ENCODE measurements at regions not wholly inside any gene's neighbourhood (a gene's known extent, or its start where the extent isn't known, plus 50 kb on each side); places are given as distances from the start of the nearest gene placed in this dataset.

DNA sequence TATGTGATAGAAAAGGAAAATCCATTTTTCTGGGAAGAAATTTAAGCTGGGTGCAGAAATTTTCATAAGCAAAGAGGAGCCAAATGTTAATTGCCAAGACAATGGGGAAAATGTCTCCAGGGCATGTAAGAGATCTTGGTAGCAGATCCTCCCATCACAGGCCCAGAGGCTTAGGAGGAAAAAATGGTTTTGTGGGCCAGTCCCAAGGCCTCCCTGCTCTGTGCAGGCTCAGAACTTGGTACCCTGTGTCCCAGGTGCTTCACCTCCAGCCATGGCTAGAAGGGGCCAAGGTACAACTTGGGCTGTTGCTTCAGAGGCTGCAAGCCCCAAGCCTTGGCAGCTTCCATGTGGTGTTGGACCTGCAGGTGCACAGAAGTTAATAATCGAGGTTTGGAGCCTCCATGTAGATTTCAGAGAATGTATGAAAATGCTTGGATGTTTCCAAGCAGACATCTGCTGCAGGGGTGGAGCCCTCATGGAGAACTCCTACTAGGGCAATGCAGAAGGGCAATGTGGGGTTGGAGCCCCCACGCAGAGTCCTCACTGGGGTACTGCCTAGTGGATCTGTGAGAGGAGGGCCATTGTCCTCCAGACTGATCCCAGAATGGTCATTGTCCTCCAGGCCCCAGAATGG is 77.7 kb upstream of the ATP2B1 start:
- no peak overlapping the region for H3K4me3 ChIP-seq (ENCODE audit: control insufficient read depth, low read depth, low read length)
- TF ChIP-seq, protein P1, sequence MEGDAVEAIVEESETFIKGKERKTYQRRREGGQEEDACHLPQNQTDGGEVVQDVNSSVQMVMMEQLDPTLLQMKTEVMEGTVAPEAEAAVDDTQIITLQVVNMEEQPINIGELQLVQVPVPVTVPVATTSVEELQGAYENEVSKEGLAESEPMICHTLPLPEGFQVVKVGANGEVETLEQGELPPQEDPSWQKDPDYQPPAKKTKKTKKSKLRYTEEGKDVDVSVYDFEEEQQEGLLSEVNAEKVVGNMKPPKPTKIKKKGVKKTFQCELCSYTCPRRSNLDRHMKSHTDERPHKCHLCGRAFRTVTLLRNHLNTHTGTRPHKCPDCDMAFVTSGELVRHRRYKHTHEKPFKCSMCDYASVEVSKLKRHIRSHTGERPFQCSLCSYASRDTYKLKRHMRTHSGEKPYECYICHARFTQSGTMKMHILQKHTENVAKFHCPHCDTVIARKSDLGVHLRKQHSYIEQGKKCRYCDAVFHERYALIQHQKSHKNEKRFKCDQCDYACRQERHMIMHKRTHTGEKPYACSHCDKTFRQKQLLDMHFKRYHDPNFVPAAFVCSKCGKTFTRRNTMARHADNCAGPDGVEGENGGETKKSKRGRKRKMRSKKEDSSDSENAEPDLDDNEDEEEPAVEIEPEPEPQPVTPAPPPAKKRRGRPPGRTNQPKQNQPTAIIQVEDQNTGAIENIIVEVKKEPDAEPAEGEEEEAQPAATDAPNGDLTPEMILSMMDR (conservative IDR thresholded peaks at IDR 0.05; ENCODE audit: control insufficient read depth, insufficient read depth, low read depth, low read length), result no peak
- DNase-seq (ENCODE audit: low read depth), result no peak

DNA sequence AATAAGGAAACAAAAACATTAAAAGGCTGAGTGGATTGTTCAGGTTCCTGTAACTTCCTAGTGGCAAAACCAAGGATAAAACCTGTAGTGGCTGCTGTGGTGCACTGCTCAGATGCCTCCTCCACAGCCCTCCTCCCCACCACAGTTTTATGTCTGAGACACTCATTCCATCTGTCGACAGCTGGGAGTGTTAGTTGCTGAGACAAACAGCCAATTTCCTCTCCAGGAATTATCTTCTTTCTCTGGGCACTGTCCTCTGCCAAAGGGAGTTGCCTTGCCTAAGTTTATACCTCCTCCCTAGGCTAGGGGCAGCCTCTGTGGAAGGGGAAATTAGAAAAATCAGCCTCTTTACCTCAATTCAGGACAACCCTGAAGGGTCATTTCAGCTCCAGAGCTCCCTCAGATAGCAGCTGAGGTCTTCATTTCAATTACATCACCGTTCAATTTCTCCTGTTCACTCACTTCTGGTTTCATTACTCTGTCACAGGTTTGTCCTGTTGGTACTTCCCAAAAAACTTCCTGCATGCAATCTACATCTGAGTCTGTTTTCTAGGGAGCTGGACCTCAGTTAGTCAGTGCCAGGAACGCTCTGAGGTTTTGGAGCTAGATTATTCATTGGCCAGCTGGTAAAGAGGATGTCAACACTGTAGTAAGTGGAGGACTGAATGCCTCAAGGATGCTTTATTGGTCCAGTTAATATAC is 74.9 kb upstream of the ATP2B1 start:
- peak; percentile 78 for DNase-seq (ENCODE audit: low read depth)
- TF ChIP-seq, protein P1 (conservative IDR thresholded peaks at IDR 0.05; ENCODE audit: control insufficient read depth, insufficient read depth, low read depth, low read length), result no peak
- H3K4me3 ChIP-seq (ENCODE audit: control insufficient read depth, low read depth, low read length), result no peak overlapping the region

DNA sequence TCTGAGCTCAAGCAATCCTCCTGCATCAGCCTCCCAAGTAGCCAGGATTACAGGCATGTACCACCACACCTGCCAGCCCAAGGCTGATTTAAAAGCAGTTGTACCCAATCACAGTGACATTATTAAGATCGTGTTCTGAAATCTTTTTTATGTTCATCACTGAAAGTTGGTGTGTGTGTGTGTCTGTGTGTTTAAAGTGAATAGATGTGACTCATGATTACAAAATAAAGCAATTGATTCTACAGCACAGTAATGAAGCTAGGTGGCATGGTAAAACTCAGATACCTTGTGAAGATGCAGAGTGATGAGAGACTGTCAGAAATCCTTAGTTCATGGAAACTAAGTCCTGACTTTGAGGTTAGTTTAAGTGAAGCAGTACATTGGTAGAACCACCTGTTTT is 74.2 kb upstream of the ATP2B1 start:
- H3K4me3 ChIP-seq (ENCODE audit: control insufficient read depth, low read depth, low read length), result no peak overlapping the region
- peak; percentile 52 for DNase-seq (ENCODE audit: low read depth)
- TF ChIP-seq, protein P1 (conservative IDR thresholded peaks at IDR 0.05; ENCODE audit: control insufficient read depth, insufficient read depth, low read depth, low read length), result no peak

DNA sequence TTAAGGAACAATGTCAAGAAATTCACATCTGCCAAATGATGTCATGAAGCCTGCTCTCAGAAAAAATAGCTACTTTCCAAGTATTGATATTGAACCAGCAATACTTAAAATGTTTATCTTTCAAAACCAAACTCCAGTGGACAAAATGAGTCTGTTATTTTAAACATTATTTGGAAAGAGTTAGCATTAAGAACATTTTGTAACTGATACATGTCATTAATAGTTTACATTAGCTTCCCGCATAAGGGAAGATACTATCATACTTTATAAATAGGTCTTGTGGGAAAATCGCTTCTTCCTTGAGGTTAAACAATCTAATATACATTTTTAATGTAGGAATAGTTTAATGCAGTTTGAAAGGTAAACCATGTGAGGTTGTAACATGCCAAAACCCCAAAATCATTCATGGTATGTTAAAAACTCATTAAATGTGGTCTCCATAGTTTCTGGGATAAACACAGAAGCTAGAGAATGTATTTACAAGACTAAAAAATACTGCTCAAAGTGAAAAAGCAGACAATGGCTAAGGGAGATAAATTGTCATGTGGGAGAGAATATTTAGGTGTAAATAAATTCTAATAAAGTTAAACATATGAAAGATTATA is 73.4 kb upstream of the ATP2B1 start:
- DNase-seq (ENCODE audit: low read depth), result no peak
- no peak overlapping the region for H3K4me3 ChIP-seq (ENCODE audit: control insufficient read depth, low read depth, low read length)
- TF ChIP-seq, protein P1 (conservative IDR thresholded peaks at IDR 0.05; ENCODE audit: control insufficient read depth, insufficient read depth, low read depth, low read length), result no peak

DNA sequence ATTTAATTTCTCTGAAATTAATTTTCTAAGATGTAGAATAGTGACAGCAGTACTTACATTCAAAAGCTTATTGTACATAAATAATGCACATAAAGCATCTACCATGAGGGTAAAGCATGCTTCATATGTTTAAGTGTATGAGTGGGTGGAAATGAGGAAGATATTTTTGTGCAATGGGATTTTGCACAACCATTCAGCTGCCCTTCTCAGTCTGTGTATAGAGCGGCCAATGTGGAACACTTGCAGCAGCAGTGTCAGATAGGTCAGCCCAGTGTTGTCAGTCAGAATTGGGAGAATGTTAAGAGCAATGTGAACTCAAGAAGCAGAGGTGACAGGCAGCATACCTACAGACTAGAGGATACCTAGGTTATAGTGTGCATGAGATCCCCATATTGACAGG is 72.5 kb upstream of the ATP2B1 start:
- TF ChIP-seq, protein P1 (conservative IDR thresholded peaks at IDR 0.05; ENCODE audit: control insufficient read depth, insufficient read depth, low read depth, low read length), result no peak
- DNase-seq (ENCODE audit: low read depth), result no peak
- H3K4me3 ChIP-seq (ENCODE audit: control insufficient read depth, low read depth, low read length), result no peak overlapping the region

DNA sequence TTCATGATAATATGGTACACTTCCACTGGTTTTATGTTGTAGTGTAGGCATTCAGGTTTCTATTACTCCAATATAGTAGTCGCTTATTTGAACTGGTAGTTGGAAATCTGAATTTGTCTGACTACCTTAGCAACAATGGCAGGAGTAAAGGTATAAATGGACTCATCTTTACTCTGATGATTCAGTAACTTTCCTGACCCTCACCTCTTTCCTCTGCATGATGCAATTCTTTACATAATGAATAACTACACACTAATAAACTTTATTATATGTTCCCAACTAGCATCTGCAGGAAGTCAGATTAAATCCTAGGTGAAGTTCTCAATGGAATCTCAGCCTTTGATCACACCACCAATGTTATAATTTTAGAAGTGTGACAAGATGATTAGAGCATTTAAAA is 70.5 kb upstream of the ATP2B1 start:
- TF ChIP-seq, protein P1 (conservative IDR thresholded peaks at IDR 0.05; ENCODE audit: control insufficient read depth, insufficient read depth, low read depth, low read length), result no peak
- DNase-seq (ENCODE audit: low read depth), result no peak
- H3K4me3 ChIP-seq (ENCODE audit: control insufficient read depth, low read depth, low read length), result no peak overlapping the region

Data from fibroblast of mammary gland (primary cell).